HCT116 (cell line): ENCODE measurements at regions not wholly inside any gene's neighbourhood (a gene's known extent, or its start where the extent isn't known, plus 50 kb on each side); places are given as distances from the start of the nearest gene placed in this dataset.

Experiments used
- ATAC-seq: fragments of 200-7000 bp; cut with Tn5 transposase; 2 replicates; pipeline ENCODE4 v1.9.1; 2020; ENCODE audit warnings: mild to moderate bottlenecking, moderate library complexity
- BruUV-seq: library from RNA; stranded (reverse); fragments of 400-500 nt; replicated peaks from 2 replicates; lab custom pipeline; 2021; lab: Mats Ljungman, UMichigan
- CTCF ChIA-PET: fragments of 300-600 bp; sonication (Branson Sonifier 250); formaldehyde crosslinking; loops from one replicate; lab custom pipeline; 2021; ENCODE audit warnings: antibody characterized with exemption; lab: Charles Lee
- POLR2A ChIA-PET: fragments of 300-600, 350-600 bp; sonication (Branson Sonifier 250); formaldehyde crosslinking; loops from one replicate; lab custom pipeline; 2021; ENCODE audit warnings: antibody characterized with exemption; lab: Charles Lee
- RAD21 ChIA-PET, 2 experiments: fragments of 300-600 bp; sonication (Branson Sonifier 250); formaldehyde crosslinking; loops; one replicate each; lab custom pipeline; 2023; ENCODE audit warnings: low total read pairs in 2 of 2; ENCODE audit not compliant: uncharacterized antibody in 2 of 2, unreplicated experiment in 2 of 2, low non-redundant PET in 1 of 2; lab: Charles Lee
- DNase-seq: peaks from one replicate; pipeline ENCODE4 v3.0.0-alpha.2; 2010; ENCODE audit warnings: low read depth, low spot score
- H2AFZ ChIP-seq: fragments of 200-600 bp; shearing (Covaris generic), sonication (generic); 2 replicates; pipeline ENCODE4 v1.6.1; 2017; ENCODE audit warnings: low read depth, mixed run types, mixed read lengths, antibody characterized with exemption, low read length; ENCODE audit not compliant: poor library complexity, severe bottlenecking
- H3K27ac ChIP-seq: 2 replicates; pipeline ENCODE4 v1.5.1; 2012; ENCODE audit warnings: low read depth, low read length
- H3K27me3 ChIP-seq: fragments of 200-600 bp; sonication (generic); 2 replicates; pipeline ENCODE4 v1.6.1; 2016; ENCODE audit warnings: mixed run types, low read length, mixed read lengths; ENCODE audit not compliant: insufficient read depth
- H3K36me3 ChIP-seq, 2 experiments: fragments of 200-500 bp in 1 of 2; fragments of 200-600 bp in 1 of 2; sonication (Bioruptor generic) in 1 of 2; sonication (generic) in 1 of 2; 2 replicates each; pipeline versions ENCODE4 v1.5.1 to v1.6.1; 2014 to 2016; ENCODE audit warnings: low read length in 2 of 2, inconsistent platforms in 1 of 2, mixed read lengths in 1 of 2, mixed run types in 1 of 2; ENCODE audit not compliant: insufficient read depth in 2 of 2, control insufficient read depth in 1 of 2
- H3K4me1 ChIP-seq, 2 experiments: fragments of 200-600 bp in 1 of 2; sonication (generic) in 1 of 2; 2 replicates each; pipeline versions ENCODE4 v1.5.1 to v1.6.1; 2012 to 2017; ENCODE audit warnings: low read length in 2 of 2, inconsistent platforms in 1 of 2, mild to moderate bottlenecking in 1 of 2, mixed read lengths in 1 of 2, mixed run types in 1 of 2, moderate library complexity in 1 of 2; ENCODE audit not compliant: insufficient read depth in 2 of 2, control insufficient read depth in 1 of 2
- H3K4me2 ChIP-seq: fragments of 200-600 bp; sonication (generic); 2 replicates; pipeline ENCODE4 v1.6.1; 2017; ENCODE audit warnings: mixed run types, low read length, mixed read lengths
- H3K4me3 ChIP-seq, 2 experiments: fragments of 200-600 bp in 1 of 2; sonication (generic) in 1 of 2; replicated peaks in 1 of 2; 2 replicates each; pipeline ENCODE4 v1.5.1; 2011 to 2016; ENCODE audit warnings: low read length in 2 of 2, control low read depth in 1 of 2, low read depth in 1 of 2, mild to moderate bottlenecking in 1 of 2, mixed read lengths in 1 of 2, mixed run types in 1 of 2
- H3K79me2 ChIP-seq: fragments of 200-600 bp; sonication (generic); 2 replicates; pipeline ENCODE4 v1.6.1; 2017; ENCODE audit warnings: mild to moderate bottlenecking, mixed run types, low read length, moderate library complexity, mixed read lengths; ENCODE audit not compliant: insufficient read depth
- H3K9ac ChIP-seq: fragments of 200-600 bp; sonication (generic); 2 replicates; pipeline ENCODE4 v1.6.1; 2016; ENCODE audit warnings: low read length, mixed read lengths
- H3K9me2 ChIP-seq: fragments of 200-600 bp; sonication (generic), shearing (Covaris generic); 2 replicates; pipeline ENCODE4 v1.6.1; 2017; ENCODE audit warnings: mixed run types, mild to moderate bottlenecking, moderate library complexity; ENCODE audit not compliant: insufficient read depth
- H3K9me3 ChIP-seq, 2 experiments: fragments of 200-500 bp in 1 of 2; fragments of 200-600 bp in 1 of 2; sonication (Bioruptor generic) in 1 of 2; sonication (generic) in 1 of 2; 2 replicates each; pipeline ENCODE4 v1.6.1; 2014 to 2017; ENCODE audit warnings: low read length in 2 of 2, mixed read lengths in 2 of 2, inconsistent platforms in 1 of 2, low read depth in 1 of 2, mild to moderate bottlenecking in 1 of 2, mixed run types in 1 of 2, moderate library complexity in 1 of 2; ENCODE audit not compliant: control insufficient read depth in 1 of 2, insufficient read depth in 1 of 2
- H4K20me1 ChIP-seq: fragments of 200-600 bp; sonication (generic), shearing (Covaris generic); 2 replicates; pipeline ENCODE4 v1.6.1; 2017; ENCODE audit warnings: mixed run types, mild to moderate bottlenecking, moderate library complexity; ENCODE audit not compliant: insufficient read depth
- EGR1 ChIP-seq: IDR thresholded peaks from 2 replicates; pipeline ENCODE4 v1.6.1; 2012; ENCODE audit warnings: low read depth
- SP1 ChIP-seq: IDR thresholded peaks from 2 replicates; pipeline ENCODE4 v1.6.1; 2012; ENCODE audit warnings: low read depth
- SRF ChIP-seq: IDR thresholded peaks from 2 replicates; pipeline ENCODE4 v1.6.1; 2012; ENCODE audit warnings: low read depth
- intact Hi-C: fragments of 100-400 bp; cut with micrococcal nuclease; formaldehyde crosslinking; loops from 2 replicates; pipeline ENCODE4 v1.10.0; 2022
- TF ChIP-seq, protein P1 (sequence below): IDR thresholded peaks from 2 replicates; pipeline ENCODE4 v1.6.1; 2012
- TF ChIP-seq, protein P2 (sequence below): IDR thresholded peaks from 2 replicates; pipeline ENCODE4 v1.6.1; 2012; ENCODE audit warnings: low read depth

- ChIA-PET CTCF (no interaction called here), POLR2A (no interaction called here), RAD21 (no interaction called here)
- Histone ChIP-seq H3K9me2 (no peaks in the 10 kb centered on the region), H3K36me3 (no peaks in the 10 kb centered on the region), H3K27me3 (no peaks in the 10 kb centered on the region), H3K4me3 (no peak overlapping the region), H3K79me2 (no peaks in the 10 kb centered on the region), H3K9ac (no peak overlapping the region), H2AFZ (no peak overlapping the region), H4K20me1 (no peaks in the 10 kb centered on the region), H3K9me3 (no peaks in the 10 kb centered on the region), H3K4me1 (peaks cover 8 to 17% of the 10 kb centered on the region in 2 experiments), H3K27ac (no peak overlapping the region), H3K4me2 (no peak overlapping the region)
- intact Hi-C loops = no loop called here
- no peak for ATAC-seq
- BruUV-seq = no TSS peak
- DNase-seq = no peak
- TF ChIP-seq, protein P1, sequence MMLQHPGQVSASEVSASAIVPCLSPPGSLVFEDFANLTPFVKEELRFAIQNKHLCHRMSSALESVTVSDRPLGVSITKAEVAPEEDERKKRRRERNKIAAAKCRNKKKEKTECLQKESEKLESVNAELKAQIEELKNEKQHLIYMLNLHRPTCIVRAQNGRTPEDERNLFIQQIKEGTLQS = no peak
- TF ChIP-seq, protein P2, sequence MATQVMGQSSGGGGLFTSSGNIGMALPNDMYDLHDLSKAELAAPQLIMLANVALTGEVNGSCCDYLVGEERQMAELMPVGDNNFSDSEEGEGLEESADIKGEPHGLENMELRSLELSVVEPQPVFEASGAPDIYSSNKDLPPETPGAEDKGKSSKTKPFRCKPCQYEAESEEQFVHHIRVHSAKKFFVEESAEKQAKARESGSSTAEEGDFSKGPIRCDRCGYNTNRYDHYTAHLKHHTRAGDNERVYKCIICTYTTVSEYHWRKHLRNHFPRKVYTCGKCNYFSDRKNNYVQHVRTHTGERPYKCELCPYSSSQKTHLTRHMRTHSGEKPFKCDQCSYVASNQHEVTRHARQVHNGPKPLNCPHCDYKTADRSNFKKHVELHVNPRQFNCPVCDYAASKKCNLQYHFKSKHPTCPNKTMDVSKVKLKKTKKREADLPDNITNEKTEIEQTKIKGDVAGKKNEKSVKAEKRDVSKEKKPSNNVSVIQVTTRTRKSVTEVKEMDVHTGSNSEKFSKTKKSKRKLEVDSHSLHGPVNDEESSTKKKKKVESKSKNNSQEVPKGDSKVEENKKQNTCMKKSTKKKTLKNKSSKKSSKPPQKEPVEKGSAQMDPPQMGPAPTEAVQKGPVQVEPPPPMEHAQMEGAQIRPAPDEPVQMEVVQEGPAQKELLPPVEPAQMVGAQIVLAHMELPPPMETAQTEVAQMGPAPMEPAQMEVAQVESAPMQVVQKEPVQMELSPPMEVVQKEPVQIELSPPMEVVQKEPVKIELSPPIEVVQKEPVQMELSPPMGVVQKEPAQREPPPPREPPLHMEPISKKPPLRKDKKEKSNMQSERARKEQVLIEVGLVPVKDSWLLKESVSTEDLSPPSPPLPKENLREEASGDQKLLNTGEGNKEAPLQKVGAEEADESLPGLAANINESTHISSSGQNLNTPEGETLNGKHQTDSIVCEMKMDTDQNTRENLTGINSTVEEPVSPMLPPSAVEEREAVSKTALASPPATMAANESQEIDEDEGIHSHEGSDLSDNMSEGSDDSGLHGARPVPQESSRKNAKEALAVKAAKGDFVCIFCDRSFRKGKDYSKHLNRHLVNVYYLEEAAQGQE = no peak
- no peak for TF ChIP-seq SP1
- no peak for TF ChIP-seq EGR1
- TF ChIP-seq SRF = no peak
These were observed 125.1 kb downstream of the MRPS6 start for GRCh38 chr21:34198231-34199120.
